Fibroblast of the aortic adventitia (primary cell): ENCODE measurements at regions not wholly inside any gene's neighbourhood (a gene's known extent, or its start where the extent isn't known, plus 50 kb on each side); places are given as distances from the start of the nearest gene placed in this dataset.

ENCODE experiments used
- DNase-seq: peaks from one replicate; pipeline ENCODE4 v3.0.0-alpha.2; 2010; ENCODE audit warnings: low read depth
- H3K4me3 ChIP-seq: 2 replicates; pipeline ENCODE4 v1.5.1; 2011; ENCODE audit warnings: low read depth, mild to moderate bottlenecking, control low read depth, low read length, moderate library complexity
- CTCF ChIP-seq: IDR thresholded peaks from 2 replicates; pipeline ENCODE4 v1.5.1; 2011; ENCODE audit warnings: mild to moderate bottlenecking, low read length, control low read depth, inconsistent platforms; ENCODE audit not compliant: insufficient read depth

- no peak overlapping the region for H3K4me3 ChIP-seq
- no peak for DNase-seq
- no peak for TF ChIP-seq CTCF
Observed at GRCh38 chr7:21173436-21173835, 254.4 kb upstream of the SP4 start.

- TF ChIP-seq CTCF: no peak
- DNase-seq: no peak
- no peak overlapping the region for H3K4me3 ChIP-seq
Observed at GRCh38 chr7:21175714-21176113, 252.2 kb upstream of the SP4 start.

GRCh38 chr7:21184942-21185652, 242.8 kb upstream of the SP4 start:
- no peak for TF ChIP-seq CTCF
- DNase-seq: no peak
- no peak overlapping the region for H3K4me3 ChIP-seq

- TF ChIP-seq CTCF: no peak
- no peak overlapping the region for H3K4me3 ChIP-seq
Observed at GRCh38 chr7:21185653-21186265, 242.1 kb upstream of the SP4 start.

GRCh38 chr7:21191321-21192073, 236.4 kb upstream of the SP4 start:
- TF ChIP-seq CTCF: no peak
- H3K4me3 ChIP-seq: no peak overlapping the region
- DNase-seq: no peak

More at GRCh38 chr7:21185653-21186265, 242.1 kb upstream of the SP4 start:
- DNase-seq: no peak

GRCh38 chr7:21192657-21193056, 235.2 kb upstream of the SP4 start:
- no peak for TF ChIP-seq CTCF
- no peak for DNase-seq
- no peak overlapping the region for H3K4me3 ChIP-seq
